Breast epithelium (tissue), 3 donors: ENCODE measurements at regions not wholly inside any gene's neighbourhood (a gene's known extent, or its start where the extent isn't known, plus 50 kb on each side); places are given as distances from the start of the nearest gene placed in this dataset.

ENCODE experiments used
- CTCF ChIP-seq, 3 donors: fragments of 450-650 bp; IDR thresholded peaks; one replicate each; pipeline ENCODE4 v1.5.1; 2016 to 2017; ENCODE audit warnings: antibody characterized with exemption in 3 of 3, mild to moderate bottlenecking in 3 of 3, moderate library complexity in 3 of 3
- POLR2A ChIP-seq: fragments of 450-650 bp; IDR thresholded peaks from one replicate; pipeline ENCODE4 v1.6.1; 2016; ENCODE audit warnings: antibody characterized with exemption, mild to moderate bottlenecking, moderate library complexity

GRCh38 chr3:152177757-152178156 lies 91.0 kb upstream of the MBNL1 start:
- no peak for TF ChIP-seq CTCF (IDR thresholded peaks at IDR 0.05)
- no peak for TF ChIP-seq POLR2A
